Gastroesophageal sphincter (tissue), 4 donors: ENCODE measurements at regions not wholly inside any gene's neighbourhood (a gene's known extent, or its start where the extent isn't known, plus 50 kb on each side); places are given as distances from the start of the nearest gene placed in this dataset.
"Not testable (repeated sequence)": the region's sequence is repeated elsewhere in the genome, so short reads cannot be mapped to it uniquely, and the experiment has no call there.

ENCODE experiments used
- ATAC-seq: fragments of 150-250 bp; one replicate; pipeline ENCODE4 v1.9.1; 2016; ENCODE audit warnings: mild to moderate bottlenecking, moderate library complexity
- H3K27ac ChIP-seq, 4 donors: fragments of 200-600 bp; sonication (generic) in 3 of 4; 1 replicate in 3 of 4; 2 replicates in 1 of 4; pipeline ENCODE4 v1.5.1; 2016 to 2019
- H3K27me3 ChIP-seq: fragments of 200-600 bp; sonication (generic); one replicate; pipeline ENCODE4 v1.5.1; 2019
- H3K36me3 ChIP-seq, 2 donors: fragments of 200-600 bp; sonication (generic); one replicate each; pipeline ENCODE4 v1.5.1; 2019; ENCODE audit warnings: control low read depth in 1 of 2
- H3K4me1 ChIP-seq, 3 donors: fragments of 200-600 bp; sonication (generic); 1 replicate in 2 of 3; 2 replicates in 1 of 3; pipeline ENCODE4 v1.5.1; 2016 to 2019; ENCODE audit warnings: control low read depth in 2 of 3
- H3K4me3 ChIP-seq, 2 donors: fragments of 200-600 bp; sonication (generic); one replicate each; pipeline ENCODE4 v1.5.1; 2019; ENCODE audit warnings: mild to moderate bottlenecking in 1 of 2, moderate library complexity in 1 of 2
- H3K9me3 ChIP-seq, 3 donors: fragments of 200-600 bp; sonication (generic); one replicate each; pipeline ENCODE4 v1.5.1; 2017 to 2019; ENCODE audit warnings: control low read depth in 2 of 3
- CTCF ChIP-seq, 4 experiments: fragments of 200-600 bp in 2 of 4; fragments of 450-650 bp in 2 of 4; sonication (generic) in 1 of 4; IDR thresholded peaks; one replicate each; pipeline ENCODE4 v1.5.1; 2017 to 2019; ENCODE audit warnings: antibody characterized with exemption in 4 of 4, mild to moderate bottlenecking in 2 of 4, moderate library complexity in 2 of 4
- EP300 ChIP-seq: sonication (generic); formaldehyde crosslinking; IDR thresholded peaks from one replicate; pipeline ENCODE4 v1.6.1; 2017; ENCODE audit warnings: antibody characterized with exemption, mild to moderate bottlenecking
- POLR2A ChIP-seq, 2 donors: fragments of 450-650 bp; IDR thresholded peaks; one replicate each; pipeline ENCODE4 v1.6.1; 2017; ENCODE audit warnings: antibody characterized with exemption in 2 of 2, mild to moderate bottlenecking in 2 of 2, moderate library complexity in 1 of 2
- POLR2AphosphoS5 ChIP-seq: sonication (generic); formaldehyde crosslinking; IDR thresholded peaks from one replicate; pipeline ENCODE4 v1.6.1; 2017; ENCODE audit warnings: antibody characterized with exemption
- WGBS, 2 donors: methylation state at CpG; one replicate each; pipeline ENCODE4 v1.1.5; 2018; ENCODE audit warnings: low coverage in 1 of 2; 5-methylcytosine and 5-hydroxymethylcytosine counted together

GRCh38 chr14:101315802-101316296, 245.4 kb upstream of the DIO3 start:
- no peak for TF ChIP-seq EP300
- no peak for TF ChIP-seq POLR2AphosphoS5
- TF ChIP-seq CTCF (IDR thresholded peaks at IDR 0.05), result no peak
- TF ChIP-seq POLR2A (IDR thresholded peaks at IDR 0.05), result no peak
- peaks cover 0 to 20% (median 0%) of the 10 kb centered on the region in 3 donors for H3K9me3 ChIP-seq
- no peak overlapping the region for H3K27ac ChIP-seq
- H3K36me3 ChIP-seq, result no peaks in the 10 kb centered on the region
- no peaks in the 10 kb centered on the region for H3K4me1 ChIP-seq
- H3K4me3 ChIP-seq, result no peak overlapping the region
- WGBS, 2 donors, result 96 to 100% methylated on average over 1 to 3 of the region's 3 CpGs
- H3K27me3 ChIP-seq, result no peaks in the 10 kb centered on the region
- ATAC-seq, result no peak

GRCh38 chr14:101318271-101318670, 243.0 kb upstream of the DIO3 start:
- no peak for ATAC-seq
- WGBS, 2 donors, result 75 to 81% methylated on average over 5 to 6 of the region's 6 CpGs
- Histone ChIP-seq H3K9me3 (peaks cover 0 to 26% (median 0%) of the 10 kb centered on the region in 3 donors), H3K27me3 (no peaks in the 10 kb centered on the region), H3K27ac (no peak overlapping the region), H3K36me3 (no peaks in the 10 kb centered on the region), H3K4me3 (no peak overlapping the region), H3K4me1 (no peaks in the 10 kb centered on the region)
- TF ChIP-seq CTCF (IDR thresholded peaks at IDR 0.05) (no peak), POLR2A (IDR thresholded peaks at IDR 0.05) (no peak), POLR2AphosphoS5 (no peak), EP300 (no peak)

- Histone ChIP-seq H3K4me3 (no peak overlapping the region), H3K27ac (no peak overlapping the region), H3K36me3 (no peaks in the 10 kb centered on the region), H3K9me3 (peaks cover 0 to 38% (median 0%) of the 10 kb centered on the region in 3 donors), H3K27me3 (no peaks in the 10 kb centered on the region), H3K4me1 (no peaks in the 10 kb centered on the region)
- ATAC-seq, result no peak
- 57 to 82% methylated on average over 1 of the region's 1 CpG for WGBS, 2 donors
- TF ChIP-seq CTCF (IDR thresholded peaks at IDR 0.05) (no peak), POLR2AphosphoS5 (no peak), POLR2A (IDR thresholded peaks at IDR 0.05) (no peak)
These were observed 240.9 kb upstream of the DIO3 start for GRCh38 chr14:101320396-101320795.

GRCh38 chr14:101322223-101322622, 239.1 kb upstream of the DIO3 start:
- ATAC-seq, result no peak
- Histone ChIP-seq H3K27me3 (no peaks in the 10 kb centered on the region), H3K9me3 (peaks cover 0 to 25% (median 0%) of the 10 kb centered on the region in 3 donors), H3K4me1 (no peaks in the 10 kb centered on the region), H3K36me3 (no peaks in the 10 kb centered on the region), H3K4me3 (no peak overlapping the region), H3K27ac (no peak overlapping the region)
- TF ChIP-seq POLR2AphosphoS5 (no peak), EP300 (no peak), CTCF (IDR thresholded peaks at IDR 0.05) (no peak), POLR2A (IDR thresholded peaks at IDR 0.05) (no peak)
- WGBS, 2 donors, result 65 to 67% methylated on average over 1 to 2 of the region's 5 CpGs

GRCh38 chr14:101323111-101323510, 238.2 kb upstream of the DIO3 start:
- Histone ChIP-seq H3K27ac (no peak overlapping the region), H3K4me3 (no peak overlapping the region), H3K36me3 (no peaks in the 10 kb centered on the region), H3K4me1 (no peaks in the 10 kb centered on the region), H3K27me3 (no peaks in the 10 kb centered on the region), H3K9me3 (peaks cover 0 to 25% (median 0%) of the 10 kb centered on the region in 3 donors)
- no peak for TF ChIP-seq EP300
- no peak for TF ChIP-seq POLR2AphosphoS5
- TF ChIP-seq CTCF (IDR thresholded peaks at IDR 0.05), result no peak
- TF ChIP-seq POLR2A (IDR thresholded peaks at IDR 0.05), result no peak
- WGBS, 2 donors, result 89 to 96% methylated on average over 4 of the region's 4 CpGs
- no peak for ATAC-seq

DNA sequence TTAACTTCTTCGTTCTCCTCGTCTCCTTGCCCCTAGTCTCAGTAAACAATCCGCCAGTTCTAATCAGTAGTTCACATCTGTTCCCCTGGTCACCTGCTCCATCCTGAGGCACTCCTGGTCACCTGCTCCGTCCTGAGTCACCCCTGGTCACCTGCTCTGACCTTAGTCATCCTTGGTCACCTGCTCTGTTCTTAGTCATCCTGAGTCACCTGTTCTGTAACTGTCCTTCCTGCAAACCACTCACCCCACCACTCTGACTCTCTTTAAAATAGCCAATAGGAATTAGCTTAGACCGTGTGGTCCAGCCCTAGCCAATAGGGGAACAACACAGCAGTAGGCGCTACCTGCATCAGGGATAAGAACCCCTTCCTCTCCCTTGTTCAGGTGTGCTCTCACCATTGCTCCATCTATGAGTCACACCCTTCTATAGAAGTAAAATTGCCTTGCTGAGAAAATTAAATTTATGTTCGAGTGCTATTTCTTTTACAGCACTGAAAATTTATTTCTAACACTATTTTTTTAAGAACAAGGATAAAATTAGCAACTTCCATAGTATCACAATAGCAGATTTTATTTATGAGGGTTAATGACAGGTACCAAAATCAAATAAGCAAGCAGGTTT, 237.6 kb upstream of the DIO3 start:
- H3K27me3 ChIP-seq, H3K27ac ChIP-seq, ATAC-seq, H3K4me1 ChIP-seq, H3K36me3 ChIP-seq, H3K4me3 ChIP-seq: not testable (repeated sequence)
- peaks cover 0 to 25% (median 0%) of the 10 kb centered on the region in 3 donors for H3K9me3 ChIP-seq
- WGBS, 2 donors, result 89 to 90% methylated on average over 3 to 7 of the region's 7 CpGs
